Activated T-cell treated with anti-CD3 and anti-CD28 coated beads, Interleukin-2, amount 50 U/mL, for 1 hour (primary cell): ENCODE measurements at regions not wholly inside any gene's neighbourhood (a gene's known extent, or its start where the extent isn't known, plus 50 kb on each side); places are given as distances from the start of the nearest gene placed in this dataset.

Experiments used
- DNase-seq: peaks from one replicate; pipeline ENCODE4 v3.0.0-alpha.2; 2020

DNA sequence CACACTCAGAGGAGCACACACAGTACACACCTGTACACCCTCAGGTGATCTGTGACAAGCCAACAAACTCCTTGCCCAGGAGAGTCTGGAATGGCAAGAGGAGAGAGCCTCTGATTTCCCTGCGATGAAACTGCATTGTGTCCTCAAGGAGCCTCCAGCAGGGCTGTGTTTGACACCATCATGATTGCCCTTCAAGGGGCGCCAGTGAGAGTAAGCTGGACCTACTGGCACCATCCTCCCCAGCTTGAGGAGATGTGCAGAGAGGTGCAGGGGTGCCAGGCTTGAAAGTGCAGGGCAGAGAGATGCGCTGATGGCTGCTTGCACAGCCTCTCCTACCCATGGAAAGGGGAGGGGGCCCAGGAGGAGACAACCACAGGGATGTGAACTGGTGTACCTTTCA lies 188.8 kb upstream of the CADM1 start:
- DNase-seq: no peak

DNA sequence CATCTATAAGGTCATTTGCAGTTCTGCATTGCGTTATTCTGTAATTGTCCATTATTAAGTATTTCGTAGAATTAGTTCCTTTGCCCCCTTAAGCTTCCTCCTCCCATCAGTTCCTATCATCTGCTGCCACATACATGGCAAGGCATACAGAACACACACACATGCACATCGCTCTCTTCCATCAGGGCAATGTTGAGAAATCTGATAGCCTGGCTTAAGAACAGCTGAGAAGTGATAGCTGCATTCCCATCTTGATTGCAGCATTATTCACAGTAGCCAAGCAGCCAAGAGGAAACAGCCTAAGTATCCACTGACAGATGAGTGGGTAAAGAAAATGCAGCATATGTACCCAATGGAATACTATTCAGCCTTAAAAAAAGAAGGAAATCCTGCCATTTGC lies 186.8 kb upstream of the CADM1 start:
- no peak for DNase-seq

DNA sequence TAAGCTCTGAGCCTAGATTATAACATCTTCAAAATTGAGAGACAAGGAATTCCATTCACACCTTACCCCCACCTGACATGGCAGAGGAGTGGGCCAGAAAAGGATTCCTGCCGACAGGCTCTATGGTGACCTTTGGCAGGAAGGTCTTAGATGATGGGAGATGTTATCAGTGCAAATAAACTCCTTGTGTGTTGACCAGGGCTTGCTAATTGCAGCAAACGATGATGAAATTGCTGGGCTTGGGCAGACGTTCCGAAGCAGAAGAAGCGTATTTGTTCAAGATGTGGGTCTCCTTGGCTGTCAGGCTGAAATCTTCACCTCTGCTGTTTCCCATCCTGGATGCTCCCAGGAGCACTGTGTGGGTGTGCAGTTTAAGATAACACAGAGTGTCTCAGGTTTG lies 183.7 kb upstream of the CADM1 start:
- no peak for DNase-seq

DNA sequence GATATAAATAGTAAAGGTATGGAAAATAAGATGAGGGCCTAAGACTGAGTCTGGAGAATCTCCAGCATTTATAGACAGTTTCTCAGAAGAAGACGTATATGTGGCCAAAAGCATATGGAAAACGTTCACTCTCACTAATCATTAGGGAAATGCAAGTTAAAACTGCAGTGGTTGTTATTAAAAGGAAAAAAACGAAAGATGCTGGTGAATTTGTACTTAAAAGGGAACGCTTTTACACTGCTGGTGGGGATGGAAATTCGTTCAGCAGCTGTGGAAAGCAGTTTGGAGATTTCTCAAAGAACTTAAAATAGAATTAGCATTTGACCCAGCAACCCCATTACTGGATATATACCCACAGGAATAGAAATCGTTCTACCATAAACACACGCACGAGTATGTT lies 180.5 kb upstream of the CADM1 start:
- no peak for DNase-seq

DNA sequence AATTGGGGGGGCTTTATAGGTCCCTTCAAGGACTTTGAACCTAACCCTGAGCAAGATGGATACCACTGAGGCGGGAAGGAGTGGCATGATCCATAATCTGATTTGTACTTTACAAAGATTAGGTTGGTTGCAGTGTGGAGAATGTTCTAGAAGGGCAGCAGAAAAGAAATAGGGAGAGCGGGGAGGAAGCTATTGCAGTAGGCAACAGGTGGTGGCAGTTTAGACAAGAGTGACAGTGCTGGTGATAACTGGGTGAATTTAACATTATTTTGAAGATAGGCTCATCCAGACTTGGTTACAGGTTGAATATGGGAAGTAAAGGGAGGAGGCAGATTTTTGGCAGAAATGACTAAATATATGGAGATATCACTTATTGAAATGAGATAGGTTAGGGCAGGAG lies 179.9 kb upstream of the CADM1 start:
- DNase-seq: no peak

DNA sequence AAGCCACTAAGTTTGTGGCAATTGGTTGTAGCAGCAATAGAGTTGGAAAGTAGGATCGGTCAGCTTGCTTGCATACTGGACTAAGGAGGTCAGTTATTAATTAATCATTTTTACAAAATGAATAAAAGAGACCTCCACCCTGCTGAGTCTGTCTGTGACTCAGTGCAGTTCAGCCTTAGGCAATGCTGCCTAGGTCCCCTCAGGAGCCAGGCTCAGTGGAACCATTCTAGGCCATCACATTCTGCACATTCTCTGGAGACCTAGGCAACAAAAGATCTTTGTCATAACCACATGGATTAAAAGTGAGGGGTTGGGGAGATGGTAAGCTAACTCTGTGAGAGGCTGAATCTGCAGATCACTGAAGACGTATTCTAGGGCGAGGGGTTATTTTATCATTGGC lies 178.7 kb upstream of the CADM1 start:
- DNase-seq: no peak

DNA sequence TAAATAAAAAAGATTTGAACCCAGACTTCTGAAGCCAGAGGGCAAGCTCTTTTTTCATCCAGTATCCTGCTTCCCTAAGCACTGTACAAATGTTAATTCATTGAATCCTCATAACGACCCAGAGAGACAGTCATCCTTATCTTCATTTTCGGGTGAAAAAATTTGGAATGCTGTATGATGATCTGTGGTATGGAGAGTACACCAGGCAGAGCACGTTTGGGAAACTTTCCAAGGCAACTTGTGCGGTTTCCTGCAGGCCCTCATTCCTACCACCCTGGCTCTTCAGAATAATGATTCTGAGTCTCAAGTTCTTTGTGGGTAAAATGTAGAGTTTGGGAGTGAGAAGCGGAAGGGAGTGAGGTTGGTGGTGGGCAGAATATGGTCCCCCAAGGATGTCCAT lies 177.9 kb upstream of the CADM1 start:
- no peak for DNase-seq

DNA sequence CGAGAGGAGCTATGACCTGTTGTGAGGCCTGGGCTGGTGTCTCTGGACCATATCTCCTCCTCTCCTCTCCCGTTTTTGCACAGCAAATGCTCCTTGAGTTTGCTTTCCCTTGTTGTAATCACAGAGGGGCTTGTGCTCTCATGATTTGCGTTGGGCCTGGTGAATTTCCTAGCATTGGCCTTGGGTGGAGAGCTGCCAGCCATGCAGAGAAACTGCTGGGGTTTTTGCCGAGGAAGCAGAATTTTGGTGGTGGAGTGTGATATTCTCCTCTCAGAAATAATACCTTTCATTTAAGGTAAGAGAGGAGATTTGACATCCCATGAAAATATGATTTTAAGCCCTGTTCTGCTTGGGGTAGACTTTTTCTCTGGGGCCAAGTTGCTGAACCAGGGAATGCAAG lies 175.7 kb upstream of the CADM1 start:
- no peak for DNase-seq

DNA sequence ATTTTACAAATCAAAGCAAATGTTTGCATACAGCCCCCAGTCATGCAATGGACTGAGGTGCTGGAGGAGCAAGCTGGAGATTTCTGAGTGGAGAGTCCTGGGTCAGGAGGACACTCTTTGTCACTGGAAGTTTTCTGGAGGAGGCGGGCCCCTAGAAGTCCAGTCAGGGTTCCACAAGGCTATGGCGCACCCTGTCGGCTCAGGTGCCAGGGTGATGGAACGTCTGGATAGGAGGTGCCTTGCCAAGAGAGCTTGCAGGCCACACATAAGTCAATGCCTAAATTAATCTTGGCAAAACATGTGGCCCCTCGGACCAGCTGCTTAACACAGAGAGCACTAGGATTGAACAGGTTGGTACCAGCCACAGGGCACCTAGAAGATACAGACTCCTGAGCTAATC lies 174.7 kb upstream of the CADM1 start:
- DNase-seq: no peak

DNA sequence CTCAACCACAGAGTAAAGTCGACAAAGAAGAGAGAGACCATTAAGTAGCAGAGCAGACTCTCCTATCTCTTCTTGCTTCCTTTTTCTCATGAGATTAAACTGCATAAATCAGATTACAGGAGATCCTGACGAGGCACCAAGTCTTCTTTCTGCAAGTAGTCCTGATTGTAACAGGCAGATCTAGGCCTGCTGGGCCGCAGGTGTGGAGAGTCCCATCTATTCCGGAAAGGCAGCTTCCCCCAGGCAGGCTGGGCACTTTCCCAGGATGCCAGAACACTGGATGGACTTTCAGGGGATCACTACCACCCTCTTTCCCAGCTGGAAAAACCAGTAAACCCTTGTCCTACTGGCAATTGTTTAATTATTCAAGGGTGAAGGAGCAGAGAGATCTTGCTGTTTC lies 173.0 kb upstream of the CADM1 start:
- no peak for DNase-seq

DNA sequence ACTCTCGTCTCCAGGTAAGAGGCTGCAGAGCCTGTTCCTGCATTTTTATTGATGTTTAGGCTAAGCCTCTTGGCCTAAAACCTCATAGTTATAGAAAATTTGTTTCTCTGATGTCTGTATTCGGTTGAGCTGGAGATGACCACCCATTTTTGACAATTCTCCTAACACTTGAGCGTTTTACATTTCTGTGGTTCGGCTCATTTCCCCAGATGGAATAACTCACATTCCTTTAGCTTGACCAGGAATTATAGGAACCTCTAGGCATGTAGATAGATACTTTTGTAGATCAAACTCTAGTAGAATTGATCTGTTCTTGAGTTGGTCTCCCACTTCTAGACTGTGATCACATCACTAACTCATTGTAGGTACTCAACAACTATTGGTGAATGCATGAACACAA lies 172.6 kb upstream of the CADM1 start:
- no peak for DNase-seq

DNA sequence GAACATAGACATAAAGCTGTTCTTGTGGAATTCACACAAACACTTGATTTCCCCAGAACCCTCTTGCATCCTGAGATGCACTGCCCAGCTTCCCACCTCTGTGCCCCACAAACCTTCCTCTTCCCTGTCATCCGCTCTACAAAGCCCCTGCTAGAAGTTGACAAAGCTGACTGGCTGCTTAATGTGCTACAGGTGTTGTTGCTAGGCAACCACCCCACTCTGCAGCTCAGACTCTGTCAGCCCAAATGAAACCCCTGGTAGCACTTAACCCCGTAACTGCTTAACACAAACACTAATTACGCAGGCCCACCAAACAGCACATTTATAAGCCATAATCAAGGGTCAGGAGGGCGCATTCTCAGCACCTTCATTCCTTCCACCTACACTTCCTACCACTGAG lies 172.0 kb upstream of the CADM1 start:
- DNase-seq: no peak

DNA sequence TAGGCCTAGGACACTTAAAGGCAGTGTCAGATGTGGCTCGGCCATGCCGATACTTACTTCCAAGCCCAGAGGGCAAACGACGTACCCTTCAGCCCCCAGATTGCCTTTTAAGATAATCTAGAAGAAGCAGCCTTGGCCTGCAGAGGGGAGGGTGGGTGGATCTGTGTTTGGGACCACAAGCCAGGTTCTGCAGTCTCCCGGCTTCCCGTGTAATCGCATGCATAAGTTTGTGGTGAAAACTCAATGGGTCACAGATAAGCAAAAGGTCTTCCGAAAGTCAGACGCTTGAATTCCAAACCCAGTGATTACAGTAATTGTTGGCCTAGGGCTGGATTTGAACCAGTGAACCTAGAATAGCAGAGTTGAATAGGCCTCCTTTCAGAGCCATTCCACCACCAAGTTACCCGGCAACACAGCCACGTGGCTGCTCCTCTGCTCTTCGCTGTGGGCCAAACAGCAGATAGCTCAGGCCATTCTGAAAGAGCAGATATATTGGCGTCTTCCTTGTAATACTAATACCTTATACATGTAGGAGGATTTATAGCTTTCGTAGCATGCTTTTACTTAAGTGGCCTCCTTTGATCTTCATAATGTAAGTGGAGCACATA lies 170.8 kb upstream of the CADM1 start:
- no peak for DNase-seq

DNA sequence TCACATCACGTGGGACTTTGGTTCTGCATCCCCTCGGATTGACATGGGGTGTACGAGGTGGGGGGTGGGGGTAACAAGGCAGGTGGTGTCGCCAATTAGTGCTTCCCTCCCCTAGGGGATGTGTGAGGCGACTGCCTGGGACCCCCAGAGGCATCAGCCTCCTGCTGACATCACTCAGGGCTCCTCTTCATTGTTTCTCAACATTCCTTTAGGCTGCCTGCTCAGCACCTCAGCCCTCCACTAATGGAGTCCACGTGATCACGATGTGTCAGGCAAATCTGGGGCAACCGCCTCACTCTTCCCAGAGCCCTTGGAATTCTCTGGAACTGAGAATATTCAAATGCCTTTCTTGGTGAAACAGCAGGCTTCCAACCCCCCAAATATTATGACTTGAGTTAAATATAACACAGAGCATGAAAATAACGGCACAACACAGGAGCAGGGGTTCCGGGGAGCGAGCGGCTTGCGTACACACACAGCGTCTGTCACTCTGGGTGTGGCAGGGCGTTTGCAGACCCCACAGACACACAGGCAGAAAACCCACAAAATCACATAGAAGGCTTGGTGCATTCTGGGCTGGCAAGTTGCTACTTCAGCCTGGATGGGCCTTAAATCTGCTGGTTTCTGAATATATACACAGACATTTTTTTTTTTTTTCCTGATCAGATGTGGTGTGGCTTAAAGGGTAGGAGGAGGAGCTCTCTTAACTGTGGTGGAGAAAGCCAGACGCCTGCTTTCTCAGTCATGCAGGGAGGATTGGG lies 170.1 kb upstream of the CADM1 start:
- no peak for DNase-seq

DNA sequence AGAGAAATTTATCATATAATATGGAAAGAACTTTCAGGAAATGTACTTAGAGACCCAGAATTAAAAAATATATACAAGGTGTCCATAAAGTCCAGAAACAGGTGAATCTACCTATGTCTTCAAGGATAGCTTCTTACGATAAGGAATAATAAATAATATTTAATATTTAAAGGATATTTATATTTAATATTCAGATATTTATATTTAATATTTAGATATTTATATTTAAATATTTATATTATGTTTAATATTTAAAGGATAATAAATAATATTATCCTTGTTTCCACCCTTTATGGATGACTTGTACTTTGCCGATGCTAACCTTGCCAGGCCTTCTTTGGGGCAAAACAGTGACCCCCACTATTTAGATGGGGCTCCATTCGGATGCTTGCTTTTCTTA lies 169.5 kb upstream of the CADM1 start:
- DNase-seq: no peak

DNA sequence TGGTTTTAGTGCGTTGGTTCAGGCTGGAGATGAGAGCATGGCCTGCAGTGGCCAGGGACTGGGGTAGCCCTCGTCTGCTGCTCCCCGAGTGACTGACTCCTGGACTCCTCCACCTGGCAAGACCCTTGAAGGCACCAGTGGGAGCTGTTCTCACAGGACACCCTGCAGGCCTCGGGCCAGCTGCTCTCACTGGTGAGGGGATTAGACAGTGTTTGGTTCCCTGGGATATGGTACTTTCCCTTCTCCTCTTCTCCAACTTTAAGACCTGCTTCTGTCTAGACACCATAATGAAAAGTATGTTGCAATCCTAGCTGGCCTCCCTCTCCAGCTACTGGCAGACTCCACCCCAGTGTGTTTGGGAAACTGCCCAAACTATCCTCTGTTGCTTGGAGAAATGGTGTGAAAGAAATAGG lies 168.8 kb upstream of the CADM1 start:
- DNase-seq: no peak

DNA sequence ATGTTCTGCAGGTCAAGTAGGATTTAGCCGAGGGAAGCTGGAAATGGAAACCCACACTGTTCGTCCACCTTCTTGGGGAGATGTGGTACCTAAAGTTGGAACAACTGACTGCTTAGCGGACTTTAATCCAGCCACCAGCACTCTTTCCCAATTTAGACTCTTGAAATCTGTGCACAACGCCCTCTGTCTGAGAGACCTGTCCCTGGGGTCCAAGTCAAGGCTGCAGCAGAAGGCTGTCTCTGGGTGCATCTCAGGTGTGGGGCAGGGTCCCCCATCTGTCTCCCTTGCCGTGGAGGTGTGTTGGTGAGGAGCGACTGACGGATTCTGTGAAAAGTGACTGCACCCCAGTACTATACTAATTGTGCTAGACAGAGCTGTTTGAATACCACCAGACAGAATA lies 168.2 kb upstream of the CADM1 start:
- DNase-seq: no peak

DNA sequence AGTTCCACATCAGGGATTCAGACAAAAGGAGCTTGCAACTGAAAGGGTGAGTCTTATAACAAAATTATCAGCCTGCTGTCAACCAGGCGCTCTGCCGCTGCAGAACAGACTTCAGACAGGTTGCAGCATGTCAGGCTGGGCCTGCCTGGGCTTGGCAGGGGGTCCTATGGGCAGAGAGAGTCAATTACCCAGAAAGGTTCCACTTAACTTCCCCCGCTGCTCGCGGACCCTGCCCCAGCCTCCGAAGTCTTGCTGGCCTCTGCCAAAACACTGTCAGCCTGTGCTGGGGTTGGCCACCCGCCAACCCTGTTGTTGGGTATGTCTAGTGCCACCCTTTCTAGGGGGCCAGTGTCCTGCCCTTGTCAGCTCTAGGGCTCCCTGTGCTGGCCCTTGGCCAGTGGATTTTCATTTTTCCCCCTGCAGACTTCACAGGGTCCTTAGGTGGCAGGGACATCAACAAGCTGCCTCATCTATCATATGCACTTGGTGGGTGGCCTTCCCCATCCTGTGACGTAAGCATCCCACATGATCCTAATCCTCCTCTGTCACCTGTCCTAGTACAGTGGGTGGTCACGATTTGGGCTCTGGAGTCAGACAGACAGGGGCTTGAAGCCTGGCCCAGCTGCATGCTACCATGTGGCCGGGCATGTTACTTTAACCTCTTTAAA lies 166.5 kb upstream of the CADM1 start:
- no peak for DNase-seq

DNA sequence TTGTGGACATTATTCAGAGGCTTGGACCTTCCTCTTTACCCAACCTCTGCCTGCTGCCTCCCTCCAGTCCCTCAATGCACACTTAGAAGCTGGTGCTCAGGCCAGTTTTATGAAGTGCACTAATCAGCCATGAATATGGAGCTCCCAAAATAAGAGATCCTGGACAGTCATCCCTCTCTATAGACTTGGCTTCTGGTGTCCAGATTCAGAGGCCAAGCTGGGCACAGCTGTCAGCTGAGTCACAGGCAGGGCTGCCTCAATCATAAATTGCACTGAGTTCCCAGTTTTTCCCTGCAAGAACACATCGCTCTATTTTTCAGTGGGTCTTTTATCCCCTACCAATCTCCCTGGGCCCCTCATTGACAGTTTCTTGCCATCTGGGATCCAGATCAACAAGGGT lies 161.7 kb upstream of the CADM1 start:
- no peak for DNase-seq

DNA sequence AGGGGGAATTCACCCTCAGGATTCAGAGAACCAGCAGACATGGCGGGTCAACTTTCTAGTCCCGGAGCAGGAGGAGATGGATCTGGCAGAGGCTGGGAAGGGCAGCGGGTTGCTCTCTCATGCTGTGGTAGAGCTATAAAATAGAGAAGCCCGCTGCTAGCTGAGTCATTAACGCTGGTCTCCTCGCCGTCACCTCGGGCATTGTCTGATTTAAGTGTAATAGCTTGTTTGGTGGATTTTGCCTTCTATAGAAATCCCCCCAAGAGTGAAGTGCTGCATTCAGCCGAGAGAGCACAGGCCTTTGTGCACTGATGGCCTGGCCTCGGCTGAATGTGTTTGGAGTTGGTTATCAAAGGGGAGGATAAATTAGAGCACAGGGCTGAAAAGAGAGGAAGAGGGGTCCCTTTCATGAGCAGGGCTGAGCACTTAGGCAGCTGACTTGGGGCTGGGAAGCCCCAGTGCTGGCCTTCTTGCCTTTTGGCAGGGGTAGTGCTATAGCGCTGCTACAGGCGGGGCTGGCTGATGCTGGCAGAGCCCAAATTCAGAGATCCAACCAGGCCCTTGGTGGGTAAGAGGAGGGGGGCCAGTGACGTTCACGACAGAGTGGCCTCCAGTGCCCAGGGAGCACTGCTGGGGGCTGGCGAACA lies 161.1 kb upstream of the CADM1 start:
- DNase-seq: no peak

DNA sequence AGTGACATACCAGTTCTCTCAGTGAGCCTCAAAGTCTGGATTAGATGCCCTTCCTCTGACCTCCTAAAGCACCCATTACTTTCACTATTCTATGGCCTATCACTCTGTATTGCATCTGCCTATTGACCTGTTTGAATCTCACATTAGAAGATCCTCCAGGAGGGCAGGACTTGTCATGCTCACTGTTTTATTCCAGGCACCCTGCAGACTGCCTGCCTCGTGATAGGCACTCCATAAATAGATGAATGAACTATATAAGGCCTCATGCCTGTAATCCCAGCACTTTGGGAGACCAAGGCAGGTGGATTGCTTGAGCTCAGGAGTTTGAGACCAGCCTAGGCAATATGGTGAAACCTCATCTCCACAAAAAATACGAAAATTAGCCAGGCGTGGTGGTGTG lies 160.1 kb upstream of the CADM1 start:
- no peak for DNase-seq

DNA sequence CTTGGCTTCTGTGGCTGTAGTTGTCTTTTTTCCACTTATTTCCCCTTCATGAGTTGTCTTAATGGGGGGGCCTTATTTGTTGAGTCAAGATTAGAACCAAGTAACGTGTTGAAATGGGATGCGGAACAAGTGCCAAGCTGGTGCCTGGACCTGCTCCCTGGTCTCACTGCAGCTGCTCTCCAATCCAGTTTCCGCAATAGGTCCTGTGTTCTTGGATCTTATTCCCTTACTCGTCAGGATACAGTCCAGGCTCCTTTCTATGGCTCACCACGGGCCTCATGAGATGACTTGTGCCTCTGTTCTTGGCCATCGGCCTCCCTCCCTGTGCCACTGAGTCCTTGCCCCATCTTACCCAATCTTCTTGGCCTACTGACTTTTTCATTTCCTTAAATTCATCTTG lies 159.6 kb upstream of the CADM1 start:
- DNase-seq: no peak

DNA sequence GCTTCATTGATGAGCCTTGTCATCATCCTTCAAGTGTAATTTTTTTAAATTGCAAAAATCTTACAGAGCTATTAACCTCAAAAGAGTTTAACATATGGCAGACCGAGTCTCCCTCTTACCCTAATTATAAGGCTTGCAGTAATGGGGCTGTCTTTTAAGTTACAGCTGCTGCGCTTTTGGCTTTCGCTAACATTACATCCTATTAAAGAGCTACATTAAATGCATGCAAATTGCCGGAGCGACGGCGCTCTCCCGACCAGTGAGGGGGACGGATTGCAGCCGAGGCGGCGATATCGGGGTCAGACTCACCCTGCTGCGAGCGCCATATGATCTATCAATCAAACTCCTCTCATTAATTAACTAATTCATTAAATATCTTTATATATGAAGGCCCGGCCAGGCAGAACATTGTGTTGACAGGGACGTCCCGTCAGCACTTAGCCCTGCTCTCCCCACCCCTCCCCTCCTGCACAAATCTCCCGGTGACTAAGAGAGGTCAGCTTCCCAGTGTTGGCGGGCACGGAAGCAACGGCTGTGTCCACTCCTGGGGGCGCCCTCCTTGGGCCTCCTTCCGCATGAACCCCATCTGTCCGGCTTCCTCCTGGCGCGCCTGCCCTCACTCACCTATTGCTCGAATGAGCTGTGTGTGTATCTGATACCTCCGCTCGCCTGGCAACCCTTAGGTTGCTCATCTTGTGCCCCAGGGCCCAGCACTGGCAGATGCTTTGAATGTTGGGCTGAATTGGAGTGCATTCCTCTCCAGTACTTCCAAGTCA lies 156.0 kb upstream of the CADM1 start:
- DNase-seq: no peak
